Bronchial epithelial cell (primary cell): ENCODE measurements at regions not wholly inside any gene's neighbourhood (a gene's known extent, or its start where the extent isn't known, plus 50 kb on each side); places are given as distances from the start of the nearest gene placed in this dataset.

Experiments
- DNase-seq: peaks from one replicate; pipeline ENCODE4 v3.0.0-alpha.2; 2010; ENCODE audit warnings: low read depth
- FAIRE-seq: peaks from 2 replicates; lab custom pipeline; 2011; peaks lifted over from hg19 to GRCh38; lab: Jason Lieb, UNC
- H3K27me3 ChIP-seq: 2 replicates; pipeline ENCODE4 v1.5.1; 2011; ENCODE audit warnings: low read length; ENCODE audit not compliant: control insufficient read depth, insufficient read depth
- H3K36me3 ChIP-seq: 2 replicates; pipeline ENCODE4 v1.5.1; 2011; ENCODE audit warnings: low read length; ENCODE audit not compliant: control insufficient read depth, insufficient read depth
- H3K4me3 ChIP-seq: 2 replicates; pipeline ENCODE4 v1.5.1; 2011; ENCODE audit warnings: mild to moderate bottlenecking, low read depth, low read length, control low read depth
- CTCF ChIP-seq: IDR thresholded peaks from 2 replicates; pipeline ENCODE4 v1.5.1; 2011; ENCODE audit warnings: mild to moderate bottlenecking, moderate library complexity, low read length, control low read depth, inconsistent platforms; ENCODE audit not compliant: insufficient read depth, severe bottlenecking

- TF ChIP-seq CTCF: no peak
- peak overlapping the region; percentile 19 for H3K4me3 ChIP-seq
- no peaks in the 10 kb centered on the region for H3K27me3 ChIP-seq
- DNase-seq (no peak), FAIRE-seq (no peak)
- H3K36me3 ChIP-seq: no peaks in the 10 kb centered on the region
These were observed 219.8 kb upstream of the TOPAZ1 start for GRCh38 chr3:44021651-44022594.

GRCh38 chr3:44023961-44024593 is 217.6 kb upstream of the TOPAZ1 start:
- Histone ChIP-seq H3K4me3 (no peak overlapping the region), H3K27me3 (no peaks in the 10 kb centered on the region), H3K36me3 (no peaks in the 10 kb centered on the region)
- FAIRE-seq: no peak
- no peak for TF ChIP-seq CTCF
- no peak for DNase-seq

- TF ChIP-seq CTCF: no peak
- Histone ChIP-seq H3K36me3 (no peaks in the 10 kb centered on the region), H3K4me3 (no peak overlapping the region), H3K27me3 (no peaks in the 10 kb centered on the region)
- no peak for FAIRE-seq
- DNase-seq: peak; percentile 60
These were observed 215.3 kb upstream of the TOPAZ1 start for GRCh38 chr3:44026220-44026865.

- Histone ChIP-seq H3K27me3 (no peaks in the 10 kb centered on the region), H3K36me3 (no peaks in the 10 kb centered on the region), H3K4me3 (no peak overlapping the region)
- no peak for TF ChIP-seq CTCF
- FAIRE-seq (peak; percentile 90), DNase-seq (no peak)
These were observed 212.6 kb upstream of the TOPAZ1 start for GRCh38 chr3:44029100-44029499.

GRCh38 chr3:44030285-44030684 is 211.4 kb upstream of the TOPAZ1 start:
- no peak overlapping the region for H3K4me3 ChIP-seq
- no peak for TF ChIP-seq CTCF
- H3K36me3 ChIP-seq: no peaks in the 10 kb centered on the region
- H3K27me3 ChIP-seq: no peaks in the 10 kb centered on the region
- no peak for FAIRE-seq
- no peak for DNase-seq
